GM23248 (cell line): ENCODE measurements at regions not wholly inside any gene's neighbourhood (a gene's known extent, or its start where the extent isn't known, plus 50 kb on each side); places are given as distances from the start of the nearest gene placed in this dataset.

Experiments used
- EZH2 ChIP-seq: fragments of 200-600 bp; sonication (generic); IDR thresholded peaks from 2 replicates; pipeline ENCODE4 v1.6.1; 2018; ENCODE audit warnings: antibody characterized with exemption, mild to moderate bottlenecking; ENCODE audit not compliant: insufficient read depth, poor library complexity, severe bottlenecking
- EZH2phosphoT487 ChIP-seq: fragments of 200-600 bp; sonication (generic); IDR thresholded peaks from 2 replicates; pipeline ENCODE4 v1.6.1; 2018; ENCODE audit warnings: antibody characterized with exemption, moderate library complexity, mild to moderate bottlenecking, low read depth; ENCODE audit not compliant: insufficient read depth

DNA sequence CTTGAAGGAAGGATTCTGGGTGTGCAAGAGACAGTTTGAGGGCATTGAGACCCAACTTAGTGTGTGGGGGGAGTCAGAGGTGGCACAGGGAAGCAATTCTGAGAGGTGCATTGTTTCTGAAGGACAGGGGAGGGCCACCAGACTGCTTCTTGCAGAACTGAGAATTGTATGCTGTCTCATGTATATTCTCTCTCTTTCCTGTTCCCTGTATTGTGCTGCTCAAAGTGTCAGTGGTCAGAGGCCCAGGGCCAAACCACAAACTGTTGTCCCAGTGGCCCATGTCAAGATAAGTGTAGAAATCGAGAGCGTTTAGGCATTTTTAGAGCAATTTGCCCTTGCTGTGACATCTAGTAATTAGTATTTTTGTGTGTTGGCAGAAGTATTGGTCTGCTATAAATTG lies 567.1 kb downstream of the EDEM1 start:
- TF ChIP-seq EZH2 (no peak), EZH2phosphoT487 (no peak)
